Fibroblast of lung (primary cell): ENCODE measurements at regions not wholly inside any gene's neighbourhood (a gene's known extent, or its start where the extent isn't known, plus 50 kb on each side); places are given as distances from the start of the nearest gene placed in this dataset.

Experiments
- CTCF ChIP-seq, 2 donors: IDR thresholded peaks in 1 of 2; conservative IDR thresholded peaks in 1 of 2; 1 replicate in 1 of 2; 2 replicates in 1 of 2; pipeline ENCODE4 v1.5.1; 2011 to 2012; ENCODE audit warnings: low read length in 2 of 2, control low read depth in 1 of 2, inconsistent platforms in 1 of 2, low read depth in 1 of 2, mild to moderate bottlenecking in 1 of 2
- EZH2 ChIP-seq: IDR thresholded peaks from 2 replicates; pipeline ENCODE4 v1.5.1; 2012; ENCODE audit warnings: low read length, control low read depth, mild to moderate bottlenecking; ENCODE audit errors: missing control alignments

- TF ChIP-seq CTCF (conservative IDR thresholded peaks at IDR 0.05 in 1 of 2, IDR thresholded peaks at IDR 0.05 in 1 of 2; ENCODE audit: low read depth in 1 of 2, low read length in 2 of 2): no peak
- no peak for TF ChIP-seq EZH2
These were observed 636.5 kb upstream of the NOVA1 start for GRCh38 chr14:27234331-27234730.
